NB4 (cell line): ENCODE measurements at regions not wholly inside any gene's neighbourhood (a gene's known extent, or its start where the extent isn't known, plus 50 kb on each side); places are given as distances from the start of the nearest gene placed in this dataset.

Experiments used
- DNase-seq: peaks from one replicate; pipeline ENCODE4 v3.0.0; 2010; ENCODE audit warnings: low read depth
- H3K4me3 ChIP-seq: one replicate; pipeline ENCODE4 v1.5.1; 2011; ENCODE audit warnings: mild to moderate bottlenecking, low read depth, low read length, moderate library complexity
- MYC ChIP-seq: IDR thresholded peaks from 2 replicates; pipeline ENCODE4 v1.6.1; 2011; ENCODE audit warnings: low read depth, low read length
- POLR2A ChIP-seq: IDR thresholded peaks from 2 replicates; pipeline ENCODE4 v1.6.1; 2011; ENCODE audit warnings: mild to moderate bottlenecking; ENCODE audit not compliant: insufficient read length; ENCODE audit errors: extremely low read depth
- TF ChIP-seq, protein P1 (sequence below): IDR thresholded peaks from 2 replicates; pipeline ENCODE4 v1.6.1; 2011; ENCODE audit warnings: low read depth, low read length
- TF ChIP-seq, protein P2 (sequence below): IDR thresholded peaks from one replicate; pipeline ENCODE4 v1.5.1; 2012; ENCODE audit warnings: low read depth, low read length

DNA sequence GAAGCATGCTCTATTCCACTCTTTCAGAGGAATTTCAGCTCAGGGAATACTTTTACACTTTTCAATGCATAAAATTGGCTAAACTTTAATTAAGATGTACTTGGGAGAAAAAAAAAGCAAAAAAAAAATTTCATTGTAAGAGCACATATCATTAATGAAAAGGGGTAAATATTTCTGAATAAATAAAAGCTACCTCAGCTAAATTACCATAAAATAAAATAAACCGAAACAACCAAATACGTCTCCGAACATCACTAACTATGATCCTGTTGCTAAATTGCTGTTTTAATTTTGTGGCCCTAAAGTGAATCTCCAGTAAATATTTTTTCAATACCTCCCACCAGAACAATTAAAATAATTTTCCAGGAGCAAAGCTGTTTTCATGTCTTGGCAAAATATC lies 203.7 kb upstream of the KCNJ16 start:
- no peak for TF ChIP-seq POLR2A
- TF ChIP-seq, protein P1, sequence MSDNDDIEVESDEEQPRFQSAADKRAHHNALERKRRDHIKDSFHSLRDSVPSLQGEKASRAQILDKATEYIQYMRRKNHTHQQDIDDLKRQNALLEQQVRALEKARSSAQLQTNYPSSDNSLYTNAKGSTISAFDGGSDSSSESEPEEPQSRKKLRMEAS, result no peak
- TF ChIP-seq, protein P2, sequence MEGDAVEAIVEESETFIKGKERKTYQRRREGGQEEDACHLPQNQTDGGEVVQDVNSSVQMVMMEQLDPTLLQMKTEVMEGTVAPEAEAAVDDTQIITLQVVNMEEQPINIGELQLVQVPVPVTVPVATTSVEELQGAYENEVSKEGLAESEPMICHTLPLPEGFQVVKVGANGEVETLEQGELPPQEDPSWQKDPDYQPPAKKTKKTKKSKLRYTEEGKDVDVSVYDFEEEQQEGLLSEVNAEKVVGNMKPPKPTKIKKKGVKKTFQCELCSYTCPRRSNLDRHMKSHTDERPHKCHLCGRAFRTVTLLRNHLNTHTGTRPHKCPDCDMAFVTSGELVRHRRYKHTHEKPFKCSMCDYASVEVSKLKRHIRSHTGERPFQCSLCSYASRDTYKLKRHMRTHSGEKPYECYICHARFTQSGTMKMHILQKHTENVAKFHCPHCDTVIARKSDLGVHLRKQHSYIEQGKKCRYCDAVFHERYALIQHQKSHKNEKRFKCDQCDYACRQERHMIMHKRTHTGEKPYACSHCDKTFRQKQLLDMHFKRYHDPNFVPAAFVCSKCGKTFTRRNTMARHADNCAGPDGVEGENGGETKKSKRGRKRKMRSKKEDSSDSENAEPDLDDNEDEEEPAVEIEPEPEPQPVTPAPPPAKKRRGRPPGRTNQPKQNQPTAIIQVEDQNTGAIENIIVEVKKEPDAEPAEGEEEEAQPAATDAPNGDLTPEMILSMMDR, result no peak
- TF ChIP-seq MYC, result no peak
- H3K4me3 ChIP-seq, result no peak overlapping the region
- DNase-seq, result no peak

DNA sequence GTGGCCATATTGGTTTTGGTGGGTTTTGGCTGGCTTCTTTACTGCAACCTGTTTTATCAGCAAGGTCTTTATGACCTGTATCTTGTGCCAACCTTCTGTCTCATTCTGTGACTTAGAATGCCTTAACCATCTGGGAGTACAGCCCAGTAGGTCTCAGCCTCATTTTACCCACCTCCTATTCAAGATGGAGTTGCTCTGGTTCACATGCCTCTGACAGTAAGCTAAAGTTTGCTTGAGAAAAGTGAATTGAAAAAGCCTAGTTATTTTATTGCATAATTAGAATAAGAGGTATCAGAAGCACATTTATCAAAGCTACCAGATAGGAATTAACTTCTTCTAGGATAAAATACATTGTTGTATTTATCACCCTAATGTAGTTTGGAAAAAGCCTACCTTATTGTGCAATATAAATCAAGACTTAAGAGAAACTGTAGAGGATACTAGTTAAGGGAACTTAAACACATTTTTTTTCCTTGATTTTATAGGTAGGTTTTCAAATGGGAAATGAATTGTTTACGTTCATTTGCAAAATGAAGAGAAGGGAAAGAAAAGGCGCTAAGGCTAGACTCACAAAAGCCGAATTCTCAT lies 202.3 kb upstream of the KCNJ16 start:
- no peak overlapping the region for H3K4me3 ChIP-seq
- no peak for DNase-seq
- TF ChIP-seq MYC (no peak), POLR2A (no peak)
- TF ChIP-seq, protein P1, result no peak
- TF ChIP-seq, protein P2, result no peak

DNA sequence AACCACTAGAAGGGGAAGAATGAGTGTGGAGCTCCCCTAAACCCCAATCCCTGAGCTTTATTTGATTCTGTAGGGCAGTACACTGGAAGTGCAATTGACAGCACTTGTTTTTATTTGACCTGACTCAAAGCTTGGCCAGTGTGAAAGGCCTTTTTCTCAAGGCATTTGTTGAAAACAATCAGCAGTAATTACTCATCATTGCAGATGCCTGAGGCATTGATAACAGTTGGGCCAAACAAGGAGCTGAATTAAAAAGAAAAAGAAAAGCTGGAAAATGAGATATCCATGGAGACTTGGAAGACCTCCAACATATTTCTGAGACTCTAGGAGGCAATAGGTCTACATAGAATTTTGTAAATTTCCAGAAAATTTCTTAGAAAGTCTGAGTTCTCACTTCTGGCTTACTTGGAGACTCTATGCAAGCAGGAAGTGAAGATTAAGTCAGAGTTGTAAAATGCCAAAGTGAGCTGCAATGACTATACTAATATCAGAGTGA lies 200.8 kb upstream of the KCNJ16 start:
- TF ChIP-seq, protein P1, result no peak
- TF ChIP-seq MYC (no peak), POLR2A (no peak)
- TF ChIP-seq, protein P2, result no peak

DNA sequence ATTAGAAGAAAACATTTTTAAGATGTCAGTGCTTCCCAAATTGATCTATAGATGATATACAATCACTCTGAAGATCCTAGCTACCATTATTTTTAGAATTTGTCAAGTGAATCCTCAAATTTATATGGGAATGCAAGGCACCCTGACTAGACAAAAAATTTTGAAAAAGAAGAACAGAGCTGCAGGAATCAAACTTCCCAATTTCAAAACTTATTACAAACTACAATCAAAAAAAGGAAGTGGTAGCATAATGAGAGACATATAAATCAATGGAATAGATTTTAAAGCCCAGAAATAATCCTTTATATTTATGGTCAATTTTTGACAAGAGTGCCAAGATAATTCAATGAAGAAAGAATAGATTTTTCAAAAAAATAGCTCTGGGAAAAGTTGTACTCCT lies 198.3 kb upstream of the KCNJ16 start:
- no peak overlapping the region for H3K4me3 ChIP-seq
- TF ChIP-seq, protein P2, result no peak
- TF ChIP-seq POLR2A, result no peak
- no peak for TF ChIP-seq MYC
- DNase-seq, result no peak

More for the DNA sequence above, 200.8 kb upstream of the KCNJ16 start:
- no peak for DNase-seq
- no peak overlapping the region for H3K4me3 ChIP-seq

DNA sequence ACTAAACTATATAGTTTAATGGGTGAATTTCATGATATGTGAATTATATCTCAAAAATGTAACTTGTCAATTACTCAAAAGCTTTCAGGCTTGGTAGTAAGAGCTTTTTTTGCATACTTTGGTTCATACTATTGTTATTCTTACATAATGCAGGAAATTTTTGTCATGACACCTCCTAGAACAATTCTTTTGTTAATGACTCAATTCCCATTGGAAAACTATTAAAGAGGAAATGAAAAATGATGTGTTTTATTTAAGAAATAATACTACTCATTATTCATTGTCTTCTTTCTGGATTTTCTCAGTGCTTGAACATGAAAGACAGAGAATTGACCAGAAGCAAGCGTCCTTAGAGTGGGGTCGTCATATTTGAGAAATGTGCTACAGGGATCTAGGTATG lies 196.4 kb upstream of the KCNJ16 start:
- H3K4me3 ChIP-seq, result no peak overlapping the region
- DNase-seq, result no peak
- no peak for TF ChIP-seq POLR2A
- TF ChIP-seq, protein P1, result no peak
- TF ChIP-seq, protein P2, result no peak
- TF ChIP-seq MYC, result no peak
